HepG2 (cell line): ENCODE measurements at regions not wholly inside any gene's neighbourhood (a gene's known extent, or its start where the extent isn't known, plus 50 kb on each side); places are given as distances from the start of the nearest gene placed in this dataset.

Experiments used
- ATAC-seq: fragments of 200-7000 bp; cut with Tn5 transposase; 3 replicates; pipeline ENCODE4 v1.9.1; 2020; ENCODE audit warnings: mild to moderate bottlenecking, moderate library complexity
- BruUV-seq: library from RNA; stranded (reverse); fragments of 400-500 nt; replicated peaks from 2 replicates; lab custom pipeline; 2021; lab: Mats Ljungman, UMichigan
- CTCF ChIA-PET: fragments of 300-600 bp; formaldehyde crosslinking; extraction: SDS; loops from one replicate; lab custom pipeline; 2021; ENCODE audit warnings: low total read pairs, inconsistent platforms, low intra/inter-chr PET ratio; lab: Yijun Ruan, JAX
- POLR2A ChIA-PET: fragments of 350-600 bp; sonication (Branson Sonifier 250); formaldehyde crosslinking; loops from one replicate; lab custom pipeline; 2020; ENCODE audit warnings: antibody characterized with exemption, inconsistent platforms; lab: Yijun Ruan, JAX
- DNase-seq: peaks from one replicate; pipeline ENCODE4 v3.0.0-alpha.2; 2015; ENCODE audit warnings: low spot score
- FAIRE-seq: peaks from 3 replicates; lab custom pipeline; 2011; peaks lifted over from hg19 to GRCh38; lab: Jason Lieb, UNC
- H2AFZ ChIP-seq: one replicate; pipeline ENCODE4 v1.6.1; 2011; ENCODE audit warnings: low read length, inconsistent platforms
- H3K27ac ChIP-seq: fragments of 300-600 bp; 3 replicates; pipeline ENCODE4 v1.8.0; 2011; ENCODE audit warnings: mixed run types, mild to moderate bottlenecking, mixed read lengths, low read length, inconsistent platforms; ENCODE audit not compliant: insufficient read depth; ENCODE audit errors: extremely low read length
- H3K27me3 ChIP-seq, 2 experiments: fragments of 200-600 bp in 1 of 2; 2 replicates in 1 of 2; 3 replicates in 1 of 2; pipeline versions ENCODE4 v1.6.0 to v1.8.0; 2011; ENCODE audit warnings: low read length in 2 of 2, mild to moderate bottlenecking in 2 of 2, moderate library complexity in 2 of 2, inconsistent platforms in 1 of 2; ENCODE audit not compliant: insufficient read depth in 2 of 2, control insufficient read depth in 1 of 2
- H3K36me3 ChIP-seq, 2 experiments: fragments of 200-600 bp in 1 of 2; replicated peaks in 1 of 2; 2 replicates in 1 of 2; 3 replicates in 1 of 2; pipeline versions ENCODE4 v1.5.1 to v1.8.0; 2011; ENCODE audit warnings: low read length in 2 of 2, inconsistent platforms in 1 of 2; ENCODE audit not compliant: insufficient read depth in 2 of 2, control insufficient read depth in 1 of 2
- H3K4me1 ChIP-seq: 2 replicates; pipeline ENCODE4 v1.5.1; 2012; ENCODE audit warnings: low read length, inconsistent platforms; ENCODE audit not compliant: insufficient read depth
- H3K4me2 ChIP-seq: 2 replicates; pipeline ENCODE4 v1.6.0; 2011; ENCODE audit warnings: low read depth, low read length, inconsistent platforms
- H3K4me3 ChIP-seq, 3 experiments: fragments of 200-600 bp in 1 of 3; sonication (generic), shearing (Covaris generic) in 1 of 3; replicated peaks in 1 of 3; 2 replicates each; pipeline ENCODE4 v1.5.1; 2011 to 2016; ENCODE audit warnings: low read length in 3 of 3, inconsistent platforms in 2 of 3, low read depth in 2 of 3, mild to moderate bottlenecking in 2 of 3, control low read depth in 1 of 3, mixed read lengths in 1 of 3; ENCODE audit not compliant: insufficient read depth in 1 of 3
- H3K79me2 ChIP-seq: one replicate; pipeline ENCODE4 v1.6.1; 2011; ENCODE audit warnings: low read length, inconsistent platforms; ENCODE audit not compliant: insufficient read depth
- H3K9ac ChIP-seq: 2 replicates; pipeline ENCODE4 v1.6.0; 2011; ENCODE audit warnings: mild to moderate bottlenecking, low read depth, low read length, inconsistent platforms; ENCODE audit not compliant: insufficient read depth
- H3K9me3 ChIP-seq: 2 replicates; pipeline ENCODE4 v1.5.1; 2012; ENCODE audit warnings: mild to moderate bottlenecking, low read length
- H4K20me1 ChIP-seq: 2 replicates; pipeline ENCODE4 v1.6.0; 2011; ENCODE audit warnings: inconsistent platforms, mild to moderate bottlenecking, low read length, moderate library complexity; ENCODE audit not compliant: insufficient read depth
- CBX2 ChIP-seq, 2 experiments: fragments of 200-600 bp in 1 of 2; sonication (generic); formaldehyde crosslinking in 1 of 2; IDR thresholded peaks; 2 replicates each; pipeline versions ENCODE4 v1.7.0 to v1.8.1; 2018 to 2022; ENCODE audit warnings: low read depth in 2 of 2, low read length in 1 of 2, mild to moderate bottlenecking in 1 of 2, missing genetic modification reagents in 1 of 2
- DMAP1 ChIP-seq: IDR thresholded peaks from 2 replicates; pipeline ENCODE4 v1.6.1; 2016
- ETV5 ChIP-seq: IDR thresholded peaks from 2 replicates; pipeline ENCODE4 v1.6.1; 2018; ENCODE audit warnings: missing biosample characterization, missing genetic modification reagents, inconsistent platforms, borderline replicate concordance
- KDM4B ChIP-seq: sonication (generic); formaldehyde crosslinking; IDR thresholded peaks from 2 replicates; pipeline ENCODE4 v1.4.0; 2020; ENCODE audit warnings: missing genetic modification reagents
- MEIS2 ChIP-seq: sonication (generic); formaldehyde crosslinking; IDR thresholded peaks from 2 replicates; pipeline ENCODE4 v1.9.0; 2021; ENCODE audit warnings: mild to moderate bottlenecking, missing genetic modification reagents
- MIXL1 ChIP-seq: IDR thresholded peaks from 2 replicates; pipeline ENCODE4 v1.6.1; 2016
- NFYB ChIP-seq: sonication (generic); formaldehyde crosslinking; IDR thresholded peaks from 2 replicates; pipeline ENCODE4 v1.4.0; 2020; ENCODE audit warnings: missing genetic modification reagents
- PAXIP1 ChIP-seq: sonication (generic); formaldehyde crosslinking; conservative IDR thresholded peaks from 2 replicates; pipeline ENCODE4 v1.4.0; 2020; ENCODE audit warnings: mild to moderate bottlenecking, missing genetic modification reagents, moderate library complexity
- TEAD3 ChIP-seq: optimal IDR thresholded peaks from 2 replicates; pipeline ENCODE3; 2016; ENCODE audit warnings: borderline replicate concordance
- ZNF335 ChIP-seq: sonication (generic); formaldehyde crosslinking; IDR thresholded peaks from 2 replicates; pipeline ENCODE4 v1.4.0; 2020; ENCODE audit warnings: missing genetic modification reagents
- ZNF446 ChIP-seq: sonication (generic); formaldehyde crosslinking; IDR thresholded peaks from 2 replicates; pipeline ENCODE4 v1.5.0; 2020; ENCODE audit warnings: mild to moderate bottlenecking, missing genetic modification reagents
- WGBS: methylation state at CpG from one replicate; pipeline ENCODE4 v1.1.6; 2017; ENCODE audit warnings: low lambda C conversion rate; 5-methylcytosine and 5-hydroxymethylcytosine counted together
- in situ Hi-C: cut with HindIII; loops from 2 replicates; pipeline ENCODE4 v1.10.0; 2017; ENCODE audit warnings: low pct_unique_long_range_greater_than_20kb; ENCODE audit not compliant: extremely low pct_ligation_motif_present
- intact Hi-C: fragments of 100-400 bp; cut with micrococcal nuclease; formaldehyde crosslinking; loops from one replicate; pipeline ENCODE4 v1.10.0; 2022; ENCODE audit not compliant: unreplicated experiment
- TF ChIP-seq, protein P1 (sequence below), 2 experiments: fragments of 450-650 bp in 1 of 2; sonication (generic) in 1 of 2; formaldehyde crosslinking in 1 of 2; IDR thresholded peaks; 2 replicates each; pipeline versions ENCODE4 v1.6.1 to v1.8.0; 2016 to 2022; ENCODE audit warnings: antibody characterized with exemption in 1 of 2, mild to moderate bottlenecking in 1 of 2, missing genetic modification reagents in 1 of 2

- FAIRE-seq, result no peak
- Histone ChIP-seq H3K27me3 (no peaks in the 10 kb centered on the region), H3K4me2 (no peak overlapping the region), H4K20me1 (no peaks in the 10 kb centered on the region), H3K9ac (no peak overlapping the region), H3K9me3 (no peaks in the 10 kb centered on the region), H3K79me2 (no peaks in the 10 kb centered on the region), H3K27ac (no peak overlapping the region), H3K4me3 (no peak overlapping the region), H3K4me1 (peaks cover 18% of the 10 kb centered on the region), H2AFZ (no peak overlapping the region), H3K36me3 (no peaks in the 10 kb centered on the region)
- ChIA-PET POLR2A (no interaction called here), CTCF (no interaction called here)
- no TSS peak for BruUV-seq
- peak; percentile 96 for ATAC-seq
- in situ Hi-C loops, result no loop called here
- DNase-seq, result peak; percentile 90
- intact Hi-C loops, result no loop called here
- 2% methylated on average over 4 of the region's 4 CpGs for WGBS
- no peak for TF ChIP-seq KDM4B (CRISPR knock-in tag)
- TF ChIP-seq MIXL1 (CRISPR knock-in tag), result peak; percentile 29; the same call in 1 of the 2 replicates
- TF ChIP-seq ZNF446 (CRISPR knock-in tag), result no peak
- TF ChIP-seq CBX2 (IDR thresholded peaks at IDR 0.05; ENCODE audit: low read depth, low read length), result no peak
- TF ChIP-seq CBX2 (CRISPR knock-in tag; IDR thresholded peaks at IDR 0.05; ENCODE audit: low read depth), result no peak
- TF ChIP-seq, protein P1, sequence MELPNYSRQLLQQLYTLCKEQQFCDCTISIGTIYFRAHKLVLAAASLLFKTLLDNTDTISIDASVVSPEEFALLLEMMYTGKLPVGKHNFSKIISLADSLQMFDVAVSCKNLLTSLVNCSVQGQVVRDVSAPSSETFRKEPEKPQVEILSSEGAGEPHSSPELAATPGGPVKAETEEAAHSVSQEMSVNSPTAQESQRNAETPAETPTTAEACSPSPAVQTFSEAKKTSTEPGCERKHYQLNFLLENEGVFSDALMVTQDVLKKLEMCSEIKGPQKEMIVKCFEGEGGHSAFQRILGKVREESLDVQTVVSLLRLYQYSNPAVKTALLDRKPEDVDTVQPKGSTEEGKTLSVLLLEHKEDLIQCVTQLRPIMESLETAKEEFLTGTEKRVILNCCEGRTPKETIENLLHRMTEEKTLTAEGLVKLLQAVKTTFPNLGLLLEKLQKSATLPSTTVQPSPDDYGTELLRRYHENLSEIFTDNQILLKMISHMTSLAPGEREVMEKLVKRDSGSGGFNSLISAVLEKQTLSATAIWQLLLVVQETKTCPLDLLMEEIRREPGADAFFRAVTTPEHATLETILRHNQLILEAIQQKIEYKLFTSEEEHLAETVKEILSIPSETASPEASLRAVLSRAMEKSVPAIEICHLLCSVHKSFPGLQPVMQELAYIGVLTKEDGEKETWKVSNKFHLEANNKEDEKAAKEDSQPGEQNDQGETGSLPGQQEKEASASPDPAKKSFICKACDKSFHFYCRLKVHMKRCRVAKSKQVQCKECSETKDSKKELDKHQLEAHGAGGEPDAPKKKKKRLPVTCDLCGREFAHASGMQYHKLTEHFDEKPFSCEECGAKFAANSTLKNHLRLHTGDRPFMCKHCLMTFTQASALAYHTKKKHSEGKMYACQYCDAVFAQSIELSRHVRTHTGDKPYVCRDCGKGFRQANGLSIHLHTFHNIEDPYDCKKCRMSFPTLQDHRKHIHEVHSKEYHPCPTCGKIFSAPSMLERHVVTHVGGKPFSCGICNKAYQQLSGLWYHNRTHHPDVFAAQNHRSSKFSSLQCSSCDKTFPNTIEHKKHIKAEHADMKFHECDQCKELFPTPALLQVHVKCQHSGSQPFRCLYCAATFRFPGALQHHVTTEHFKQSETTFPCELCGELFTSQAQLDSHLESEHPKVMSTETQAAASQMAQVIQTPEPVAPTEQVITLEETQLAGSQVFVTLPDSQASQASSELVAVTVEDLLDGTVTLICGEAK (IDR thresholded peaks at IDR 0.05), result no peak
- TF ChIP-seq, protein P1 (CRISPR knock-in tag; IDR thresholded peaks at IDR 0.05), result no peak
- TF ChIP-seq ZNF335, result no peak
- TF ChIP-seq PAXIP1 (CRISPR knock-in tag), result peak; percentile 21; the same call in 1 of the 2 replicates
- TF ChIP-seq NFYB (CRISPR knock-in tag), result no peak
- peak; percentile 69 for TF ChIP-seq TEAD3 (CRISPR knock-in tag)
- peak; percentile 45; the same call in 1 of the 2 replicates for TF ChIP-seq ETV5
- no peak for TF ChIP-seq MEIS2 (CRISPR knock-in tag)
- TF ChIP-seq DMAP1 (CRISPR knock-in tag), result no peak
These were observed 728.3 kb downstream of the METTL15 start for GRCh38 chr11:28836285-28837081.
